PC-9 (cell line): ENCODE measurements at regions not wholly inside any gene's neighbourhood (a gene's known extent, or its start where the extent isn't known, plus 50 kb on each side); places are given as distances from the start of the nearest gene placed in this dataset.

Source experiments
- EZH2 ChIP-seq: fragments of 200-600 bp; sonication (generic); IDR thresholded peaks from 2 replicates; pipeline ENCODE4 v1.8.0; 2017; ENCODE audit warnings: antibody characterized with exemption, low read depth
- TF ChIP-seq, protein P1 (sequence below): fragments of 200-600 bp; sonication (generic); conservative IDR thresholded peaks from 2 replicates; pipeline ENCODE4 v1.6.1; 2017; ENCODE audit warnings: mixed run types, antibody characterized with exemption, mild to moderate bottlenecking, moderate library complexity

DNA sequence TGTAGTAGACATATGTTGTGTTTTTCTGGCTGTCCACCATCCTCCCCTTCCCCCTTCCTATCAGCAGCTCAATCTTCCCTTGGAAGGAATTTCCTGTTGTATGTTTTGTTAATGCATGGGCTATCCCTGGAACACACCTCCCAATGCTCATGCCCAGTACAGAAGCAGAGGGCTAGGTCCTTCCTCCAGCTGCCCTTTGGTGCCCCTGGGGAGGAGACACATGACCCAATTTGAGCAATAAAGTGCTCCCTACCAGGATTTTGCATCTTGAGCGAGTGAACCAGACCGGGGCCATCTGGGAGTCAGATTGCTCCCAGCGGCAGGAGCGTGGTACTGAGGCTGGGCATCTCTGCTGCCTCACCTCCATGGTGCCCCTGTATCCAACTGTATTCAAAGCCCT lies 141.5 kb upstream of the MED13 start:
- TF ChIP-seq, protein P1, sequence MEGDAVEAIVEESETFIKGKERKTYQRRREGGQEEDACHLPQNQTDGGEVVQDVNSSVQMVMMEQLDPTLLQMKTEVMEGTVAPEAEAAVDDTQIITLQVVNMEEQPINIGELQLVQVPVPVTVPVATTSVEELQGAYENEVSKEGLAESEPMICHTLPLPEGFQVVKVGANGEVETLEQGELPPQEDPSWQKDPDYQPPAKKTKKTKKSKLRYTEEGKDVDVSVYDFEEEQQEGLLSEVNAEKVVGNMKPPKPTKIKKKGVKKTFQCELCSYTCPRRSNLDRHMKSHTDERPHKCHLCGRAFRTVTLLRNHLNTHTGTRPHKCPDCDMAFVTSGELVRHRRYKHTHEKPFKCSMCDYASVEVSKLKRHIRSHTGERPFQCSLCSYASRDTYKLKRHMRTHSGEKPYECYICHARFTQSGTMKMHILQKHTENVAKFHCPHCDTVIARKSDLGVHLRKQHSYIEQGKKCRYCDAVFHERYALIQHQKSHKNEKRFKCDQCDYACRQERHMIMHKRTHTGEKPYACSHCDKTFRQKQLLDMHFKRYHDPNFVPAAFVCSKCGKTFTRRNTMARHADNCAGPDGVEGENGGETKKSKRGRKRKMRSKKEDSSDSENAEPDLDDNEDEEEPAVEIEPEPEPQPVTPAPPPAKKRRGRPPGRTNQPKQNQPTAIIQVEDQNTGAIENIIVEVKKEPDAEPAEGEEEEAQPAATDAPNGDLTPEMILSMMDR = no peak
- no peak for TF ChIP-seq EZH2
